OCI-LY3 (cell line): ENCODE measurements at regions not wholly inside any gene's neighbourhood (a gene's known extent, or its start where the extent isn't known, plus 50 kb on each side); places are given as distances from the start of the nearest gene placed in this dataset.

Experiments used
- EZH2phosphoT487 ChIP-seq: fragments of 200-600 bp; shearing (Covaris generic); IDR thresholded peaks from 2 replicates; pipeline ENCODE4 v1.6.1; 2018; ENCODE audit warnings: antibody characterized with exemption, mixed run types, low read depth
- TF ChIP-seq, protein P1 (sequence below): fragments of 200-600, 300-600 bp; sonication (generic); IDR thresholded peaks from 2 replicates; pipeline ENCODE4 v1.5.1; 2014; ENCODE audit warnings: antibody characterized with exemption, low read length, low read depth

DNA sequence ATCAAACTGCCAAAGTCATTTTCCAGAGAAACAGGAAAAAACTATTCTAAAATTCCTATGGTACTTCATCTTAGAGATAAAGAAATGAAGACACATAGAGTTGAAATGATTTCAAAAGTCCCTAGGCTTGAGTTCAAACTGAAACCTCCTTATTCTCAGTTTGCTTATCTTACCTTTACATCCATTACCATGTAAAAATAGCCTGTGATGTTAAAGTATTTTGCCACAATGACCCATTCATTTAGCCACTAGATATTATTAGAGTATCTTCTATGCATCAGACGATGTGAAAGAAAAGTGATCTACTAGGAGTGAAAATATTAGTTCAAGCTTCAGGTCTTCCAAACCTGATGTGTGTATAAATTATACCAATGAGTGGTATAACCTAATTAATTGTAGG, 55.1 kb upstream of the TTC14 start:
- TF ChIP-seq, protein P1, sequence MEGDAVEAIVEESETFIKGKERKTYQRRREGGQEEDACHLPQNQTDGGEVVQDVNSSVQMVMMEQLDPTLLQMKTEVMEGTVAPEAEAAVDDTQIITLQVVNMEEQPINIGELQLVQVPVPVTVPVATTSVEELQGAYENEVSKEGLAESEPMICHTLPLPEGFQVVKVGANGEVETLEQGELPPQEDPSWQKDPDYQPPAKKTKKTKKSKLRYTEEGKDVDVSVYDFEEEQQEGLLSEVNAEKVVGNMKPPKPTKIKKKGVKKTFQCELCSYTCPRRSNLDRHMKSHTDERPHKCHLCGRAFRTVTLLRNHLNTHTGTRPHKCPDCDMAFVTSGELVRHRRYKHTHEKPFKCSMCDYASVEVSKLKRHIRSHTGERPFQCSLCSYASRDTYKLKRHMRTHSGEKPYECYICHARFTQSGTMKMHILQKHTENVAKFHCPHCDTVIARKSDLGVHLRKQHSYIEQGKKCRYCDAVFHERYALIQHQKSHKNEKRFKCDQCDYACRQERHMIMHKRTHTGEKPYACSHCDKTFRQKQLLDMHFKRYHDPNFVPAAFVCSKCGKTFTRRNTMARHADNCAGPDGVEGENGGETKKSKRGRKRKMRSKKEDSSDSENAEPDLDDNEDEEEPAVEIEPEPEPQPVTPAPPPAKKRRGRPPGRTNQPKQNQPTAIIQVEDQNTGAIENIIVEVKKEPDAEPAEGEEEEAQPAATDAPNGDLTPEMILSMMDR = no peak
- no peak for TF ChIP-seq EZH2phosphoT487
